Esophagus squamous epithelium (tissue), 5 donors: ENCODE measurements at regions not wholly inside any gene's neighbourhood (a gene's known extent, or its start where the extent isn't known, plus 50 kb on each side); places are given as distances from the start of the nearest gene placed in this dataset.

Experiments
- DNase-seq: peaks from one replicate; lab custom pipeline; 2025; lab: John Stamatoyannopoulos, UW
- H3K27ac ChIP-seq, 4 donors: fragments of 200-600 bp; sonication (generic); one replicate each; pipeline ENCODE4 v1.5.1; 2016 to 2019; ENCODE audit warnings: mild to moderate bottlenecking in 1 of 4
- H3K27me3 ChIP-seq, 4 donors: fragments of 200-600 bp; sonication (generic); 1 replicate in 3 of 4; 2 replicates in 1 of 4; pipeline versions ENCODE4 v1.5.1 to v1.6.0; 2017 to 2021; ENCODE audit warnings: antibody characterized with exemption in 1 of 4
- H3K36me3 ChIP-seq, 3 donors: fragments of 200-600 bp; sonication (generic); one replicate each; pipeline ENCODE4 v1.5.1; 2016 to 2019
- H3K4me1 ChIP-seq, 3 donors: fragments of 200-600 bp; sonication (generic); one replicate each; pipeline ENCODE4 v1.5.1; 2017 to 2019
- H3K4me3 ChIP-seq, 4 donors: fragments of 200-600 bp; sonication (generic); 1 replicate in 3 of 4; 2 replicates in 1 of 4; pipeline ENCODE4 v1.5.1; 2016 to 2019; ENCODE audit warnings: mild to moderate bottlenecking in 2 of 4, moderate library complexity in 1 of 4
- H3K9me3 ChIP-seq, 3 donors: fragments of 200-600 bp; sonication (generic); one replicate each; pipeline ENCODE4 v1.5.1; 2016 to 2019
- POLR2A ChIP-seq, 4 donors: fragments of 450-650 bp; IDR thresholded peaks; one replicate each; pipeline ENCODE4 v1.6.1; 2017; ENCODE audit warnings: antibody characterized with exemption in 4 of 4, mild to moderate bottlenecking in 4 of 4, moderate library complexity in 3 of 4
- WGBS, 2 donors: methylation state at CpG; one replicate each; pipeline ENCODE4 v1.1.5; 2018; 5-methylcytosine and 5-hydroxymethylcytosine counted together
- intact Hi-C: fragments of 100-400 bp; cut with DNase I; formaldehyde crosslinking; loops from one replicate; pipeline ENCODE4 v1.15.0; 2022
- TF ChIP-seq, protein P1 (sequence below), 6 experiments: fragments of 450-650 bp in 4 of 6; fragments of 200-600 bp in 2 of 6; sonication (generic) in 2 of 6; IDR thresholded peaks; one replicate each; pipeline ENCODE4 v1.5.1; 2016 to 2019; ENCODE audit warnings: antibody characterized with exemption in 6 of 6, mild to moderate bottlenecking in 4 of 6, moderate library complexity in 4 of 6
- donor health status: DM: yes; HTN: yes; CAD: no.

DNA sequence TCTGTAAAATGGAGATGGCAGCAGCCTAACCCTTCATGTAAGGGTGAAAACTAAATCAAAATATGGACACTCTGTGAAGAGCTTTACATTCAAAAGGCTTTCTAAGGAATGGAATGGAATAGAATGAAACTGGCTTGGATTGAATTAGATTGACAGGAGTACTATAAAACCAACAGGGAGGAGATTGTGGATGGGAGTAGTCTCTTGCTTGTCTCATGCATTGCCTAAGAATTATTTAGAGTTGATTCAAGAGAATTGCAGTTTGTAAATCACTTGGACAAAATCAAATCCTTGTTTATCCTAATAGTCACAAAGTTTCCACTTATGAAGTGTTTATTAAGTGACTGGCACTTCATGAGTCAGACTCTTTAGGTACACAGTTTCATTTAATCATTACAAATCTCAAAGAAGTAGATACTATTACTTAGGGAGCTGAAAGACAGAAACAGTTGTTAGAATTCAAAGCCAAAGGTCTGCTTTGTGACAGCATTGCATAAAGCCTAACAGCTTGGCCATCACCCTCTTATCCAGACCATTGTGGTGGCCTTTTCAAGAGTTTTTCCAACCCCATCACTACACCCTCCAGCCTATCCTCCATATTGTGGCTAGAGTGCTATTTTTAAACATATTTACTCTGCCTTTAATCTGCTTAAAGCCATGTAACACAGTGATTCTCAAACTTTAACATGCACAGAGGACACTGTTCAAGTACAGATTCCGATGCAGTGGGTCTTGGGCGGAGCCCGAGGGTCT is 91.9 kb upstream of the GHITM start:
- Histone ChIP-seq H3K27me3 (no peaks in the 10 kb centered on the region), H3K4me3 (no peak overlapping the region), H3K9me3 (peaks cover 0 to 9% (median 6%) of the 10 kb centered on the region in 3 donors), H3K27ac (no peak overlapping the region), H3K36me3 (no peaks in the 10 kb centered on the region), H3K4me1 (no peaks in the 10 kb centered on the region)
- 68 to 70% methylated on average over 2 to 3 of the region's 3 CpGs for WGBS, 2 donors
- intact Hi-C loops, result no loop called here
- no peak for DNase-seq
- TF ChIP-seq, protein P1, sequence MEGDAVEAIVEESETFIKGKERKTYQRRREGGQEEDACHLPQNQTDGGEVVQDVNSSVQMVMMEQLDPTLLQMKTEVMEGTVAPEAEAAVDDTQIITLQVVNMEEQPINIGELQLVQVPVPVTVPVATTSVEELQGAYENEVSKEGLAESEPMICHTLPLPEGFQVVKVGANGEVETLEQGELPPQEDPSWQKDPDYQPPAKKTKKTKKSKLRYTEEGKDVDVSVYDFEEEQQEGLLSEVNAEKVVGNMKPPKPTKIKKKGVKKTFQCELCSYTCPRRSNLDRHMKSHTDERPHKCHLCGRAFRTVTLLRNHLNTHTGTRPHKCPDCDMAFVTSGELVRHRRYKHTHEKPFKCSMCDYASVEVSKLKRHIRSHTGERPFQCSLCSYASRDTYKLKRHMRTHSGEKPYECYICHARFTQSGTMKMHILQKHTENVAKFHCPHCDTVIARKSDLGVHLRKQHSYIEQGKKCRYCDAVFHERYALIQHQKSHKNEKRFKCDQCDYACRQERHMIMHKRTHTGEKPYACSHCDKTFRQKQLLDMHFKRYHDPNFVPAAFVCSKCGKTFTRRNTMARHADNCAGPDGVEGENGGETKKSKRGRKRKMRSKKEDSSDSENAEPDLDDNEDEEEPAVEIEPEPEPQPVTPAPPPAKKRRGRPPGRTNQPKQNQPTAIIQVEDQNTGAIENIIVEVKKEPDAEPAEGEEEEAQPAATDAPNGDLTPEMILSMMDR (IDR thresholded peaks at IDR 0.05), result no peak
- TF ChIP-seq POLR2A (IDR thresholded peaks at IDR 0.05), result no peak

DNA sequence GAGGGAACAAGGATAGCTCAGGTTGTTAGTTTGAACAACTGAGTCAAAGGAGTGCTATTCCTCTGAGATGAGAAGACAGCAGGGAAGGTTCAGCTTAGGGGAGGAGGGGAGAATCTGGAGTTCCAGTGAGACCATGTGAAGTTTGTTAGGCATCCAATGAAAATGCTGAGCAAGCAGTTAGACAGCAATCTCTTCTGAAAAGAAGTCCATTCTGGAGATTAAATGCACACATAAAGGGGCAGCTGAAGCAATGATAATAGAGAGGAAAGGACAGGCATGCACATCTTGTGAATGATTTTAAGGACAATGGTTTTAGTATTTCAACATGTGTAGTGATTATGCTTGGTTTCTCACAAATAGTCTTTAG is 89.7 kb upstream of the GHITM start:
- intact Hi-C loops, result no loop called here
- H3K27me3 ChIP-seq, result no peaks in the 10 kb centered on the region
- TF ChIP-seq POLR2A (IDR thresholded peaks at IDR 0.05), result no peak
- TF ChIP-seq, protein P1 (IDR thresholded peaks at IDR 0.05), result no peak
- DNase-seq, result no peak
- no peak overlapping the region for H3K4me3 ChIP-seq
- H3K36me3 ChIP-seq, result no peaks in the 10 kb centered on the region
- H3K4me1 ChIP-seq, result no peaks in the 10 kb centered on the region
- H3K27ac ChIP-seq, result no peak overlapping the region
- peaks cover 0 to 9% (median 6%) of the 10 kb centered on the region in 3 donors for H3K9me3 ChIP-seq

DNA sequence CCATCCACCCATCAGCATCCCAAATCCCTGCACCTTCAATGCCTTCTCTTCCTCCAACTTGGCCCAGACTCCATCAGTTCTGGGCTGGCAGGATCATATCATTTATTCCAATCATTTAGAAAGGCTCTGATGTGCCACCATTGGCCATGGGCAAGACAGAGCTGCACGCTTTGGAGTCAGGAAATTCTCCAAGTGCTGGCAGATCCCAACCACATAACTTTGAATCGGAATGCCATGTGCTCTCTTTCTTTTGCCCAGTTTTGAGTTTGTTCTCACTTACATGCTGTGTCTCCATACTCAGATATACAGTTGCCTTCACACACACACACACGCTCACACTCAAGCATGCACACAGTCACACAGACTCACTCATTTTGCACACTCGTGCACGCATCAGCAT is 85.7 kb upstream of the GHITM start:
- no peaks in the 10 kb centered on the region for H3K36me3 ChIP-seq
- peaks cover 0 to 14% (median 6%) of the 10 kb centered on the region in 3 donors for H3K9me3 ChIP-seq
- no peak for DNase-seq
- no peaks in the 10 kb centered on the region for H3K4me1 ChIP-seq
- H3K27ac ChIP-seq, result no peak overlapping the region
- no peak overlapping the region for H3K4me3 ChIP-seq
- H3K27me3 ChIP-seq, result no peaks in the 10 kb centered on the region
- 83 to 91% methylated on average over 5 of the region's 5 CpGs for WGBS, 2 donors
- no peak for TF ChIP-seq POLR2A (IDR thresholded peaks at IDR 0.05)
- TF ChIP-seq, protein P1 (IDR thresholded peaks at IDR 0.05), result no peak
- intact Hi-C loops, result no loop called here

DNA sequence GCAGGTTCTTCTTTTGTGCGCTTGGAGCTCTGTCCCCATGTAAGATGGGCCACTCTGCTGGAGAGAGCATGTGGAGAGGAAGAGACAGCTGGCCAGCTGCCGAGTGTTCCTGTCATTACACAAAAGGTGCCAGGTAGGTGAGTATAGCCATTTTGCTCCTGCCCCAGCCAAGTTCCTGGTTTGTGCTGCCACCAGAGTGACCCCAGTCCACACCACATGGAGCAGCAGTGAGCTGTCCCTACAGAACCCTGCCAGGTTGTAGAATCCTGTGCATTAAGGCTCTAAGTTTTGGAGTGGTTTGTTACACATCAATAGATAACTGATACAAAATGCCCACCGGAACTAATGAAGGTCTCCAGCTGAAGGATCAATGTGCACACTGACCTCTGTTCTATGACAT is 84.6 kb upstream of the GHITM start:
- Histone ChIP-seq H3K36me3 (no peaks in the 10 kb centered on the region), H3K4me3 (no peak overlapping the region), H3K27me3 (no peaks in the 10 kb centered on the region), H3K27ac (no peak overlapping the region), H3K9me3 (peaks cover 0 to 12% (median 6%) of the 10 kb centered on the region in 3 donors), H3K4me1 (no peaks in the 10 kb centered on the region)
- 69 to 82% methylated on average over 3 of the region's 3 CpGs for WGBS, 2 donors
- intact Hi-C loops, result no loop called here
- no peak for DNase-seq
- TF ChIP-seq, protein P1 (IDR thresholded peaks at IDR 0.05), result no peak
- TF ChIP-seq POLR2A (IDR thresholded peaks at IDR 0.05), result no peak

DNA sequence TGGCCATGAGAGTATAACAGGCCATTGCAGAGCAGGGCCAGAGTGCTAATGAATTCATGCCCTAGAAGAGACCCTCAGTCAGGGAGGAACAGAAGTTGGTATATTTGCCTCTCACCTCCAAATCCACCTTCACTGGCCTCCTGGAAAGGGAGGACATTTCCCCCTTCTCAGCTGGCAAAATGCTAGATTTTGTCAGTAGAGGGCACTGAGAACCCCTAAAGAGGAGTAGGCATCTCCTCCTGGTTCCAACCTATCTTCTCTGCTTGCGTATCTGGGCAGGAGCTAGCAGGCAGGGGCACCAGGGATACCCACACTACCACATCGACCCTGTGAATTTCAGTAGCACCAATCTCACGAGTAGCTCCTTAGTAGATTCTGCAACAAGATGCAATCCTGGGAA is 79.8 kb upstream of the GHITM start:
- H3K27ac ChIP-seq, result no peak overlapping the region
- no peak for TF ChIP-seq POLR2A (IDR thresholded peaks at IDR 0.05)
- TF ChIP-seq, protein P1 (IDR thresholded peaks at IDR 0.05), result no peak
- peaks cover 0 to 5% (median 0%) of the 10 kb centered on the region in 3 donors for H3K9me3 ChIP-seq
- no peaks in the 10 kb centered on the region for H3K36me3 ChIP-seq
- intact Hi-C loops, result no loop called here
- H3K27me3 ChIP-seq, result no peaks in the 10 kb centered on the region
- H3K4me3 ChIP-seq, result no peak overlapping the region
- DNase-seq, result no peak
- H3K4me1 ChIP-seq, result no peaks in the 10 kb centered on the region
- 73% methylated on average over 2 of the region's 3 CpGs; no CpG with 5 or more reads in 1 of the 2 donors for WGBS, 2 donors
